ENCODE measurements at regions not wholly inside any gene's neighbourhood (a gene's known extent, or its start where the extent isn't known, plus 50 kb on each side); places are given as distances from the start of the nearest gene placed in this dataset.

DNA sequence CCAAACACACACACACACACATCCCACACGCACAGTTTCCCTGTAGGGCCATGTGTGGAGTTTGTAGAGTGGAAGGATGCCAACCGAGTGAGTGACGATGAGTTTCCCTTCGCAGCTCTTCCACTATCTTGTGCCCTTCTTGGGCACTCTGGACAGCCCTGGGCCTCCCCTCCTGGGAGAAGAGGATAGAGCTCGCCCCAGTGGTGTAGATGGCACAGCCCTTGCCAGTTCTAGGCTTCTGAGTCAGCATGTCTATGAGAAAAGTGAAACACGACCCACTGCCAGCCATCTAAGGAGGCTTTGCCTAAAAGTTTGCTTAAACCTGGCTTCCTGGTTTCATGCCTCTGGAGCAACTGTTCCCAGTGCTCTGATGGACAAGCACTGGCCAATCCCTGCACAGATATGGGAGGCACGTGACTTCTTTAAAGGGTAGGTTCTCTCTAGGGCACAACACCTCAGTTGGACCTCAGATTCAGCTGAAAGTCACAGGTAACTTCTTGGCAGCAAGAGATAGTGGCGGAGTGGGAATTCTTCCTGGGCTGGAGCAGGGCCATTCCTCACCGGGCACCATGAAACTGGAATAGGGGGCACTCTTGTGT lies 195.9 kb upstream of the GALNT2 start:
- no peak for TF ChIP-seq BACH1 (IDR thresholded peaks at IDR 0.05; ENCODE audit: low read length)
- TF ChIP-seq SP1 (IDR thresholded peaks at IDR 0.05; ENCODE audit: low read depth, low read length), result no peak
- no peak for TF ChIP-seq EZH2 (IDR thresholded peaks at IDR 0.05; ENCODE audit: low read depth, low read length, severe bottlenecking)
- TF ChIP-seq, protein P1, sequence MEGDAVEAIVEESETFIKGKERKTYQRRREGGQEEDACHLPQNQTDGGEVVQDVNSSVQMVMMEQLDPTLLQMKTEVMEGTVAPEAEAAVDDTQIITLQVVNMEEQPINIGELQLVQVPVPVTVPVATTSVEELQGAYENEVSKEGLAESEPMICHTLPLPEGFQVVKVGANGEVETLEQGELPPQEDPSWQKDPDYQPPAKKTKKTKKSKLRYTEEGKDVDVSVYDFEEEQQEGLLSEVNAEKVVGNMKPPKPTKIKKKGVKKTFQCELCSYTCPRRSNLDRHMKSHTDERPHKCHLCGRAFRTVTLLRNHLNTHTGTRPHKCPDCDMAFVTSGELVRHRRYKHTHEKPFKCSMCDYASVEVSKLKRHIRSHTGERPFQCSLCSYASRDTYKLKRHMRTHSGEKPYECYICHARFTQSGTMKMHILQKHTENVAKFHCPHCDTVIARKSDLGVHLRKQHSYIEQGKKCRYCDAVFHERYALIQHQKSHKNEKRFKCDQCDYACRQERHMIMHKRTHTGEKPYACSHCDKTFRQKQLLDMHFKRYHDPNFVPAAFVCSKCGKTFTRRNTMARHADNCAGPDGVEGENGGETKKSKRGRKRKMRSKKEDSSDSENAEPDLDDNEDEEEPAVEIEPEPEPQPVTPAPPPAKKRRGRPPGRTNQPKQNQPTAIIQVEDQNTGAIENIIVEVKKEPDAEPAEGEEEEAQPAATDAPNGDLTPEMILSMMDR (IDR thresholded peaks at IDR 0.05; ENCODE audit: control extremely low read depth in 1 of 3, insufficient read depth in 1 of 3, low read depth in 1 of 3, low read length in 3 of 3), result no peak
- TF ChIP-seq JUND (IDR thresholded peaks at IDR 0.05; ENCODE audit: low read length), result no peak
- no peak for TF ChIP-seq EP300 (IDR thresholded peaks at IDR 0.05; ENCODE audit: borderline replicate concordance in 1 of 2, low read depth in 2 of 2, low read length in 2 of 2)
- TF ChIP-seq, protein P2, sequence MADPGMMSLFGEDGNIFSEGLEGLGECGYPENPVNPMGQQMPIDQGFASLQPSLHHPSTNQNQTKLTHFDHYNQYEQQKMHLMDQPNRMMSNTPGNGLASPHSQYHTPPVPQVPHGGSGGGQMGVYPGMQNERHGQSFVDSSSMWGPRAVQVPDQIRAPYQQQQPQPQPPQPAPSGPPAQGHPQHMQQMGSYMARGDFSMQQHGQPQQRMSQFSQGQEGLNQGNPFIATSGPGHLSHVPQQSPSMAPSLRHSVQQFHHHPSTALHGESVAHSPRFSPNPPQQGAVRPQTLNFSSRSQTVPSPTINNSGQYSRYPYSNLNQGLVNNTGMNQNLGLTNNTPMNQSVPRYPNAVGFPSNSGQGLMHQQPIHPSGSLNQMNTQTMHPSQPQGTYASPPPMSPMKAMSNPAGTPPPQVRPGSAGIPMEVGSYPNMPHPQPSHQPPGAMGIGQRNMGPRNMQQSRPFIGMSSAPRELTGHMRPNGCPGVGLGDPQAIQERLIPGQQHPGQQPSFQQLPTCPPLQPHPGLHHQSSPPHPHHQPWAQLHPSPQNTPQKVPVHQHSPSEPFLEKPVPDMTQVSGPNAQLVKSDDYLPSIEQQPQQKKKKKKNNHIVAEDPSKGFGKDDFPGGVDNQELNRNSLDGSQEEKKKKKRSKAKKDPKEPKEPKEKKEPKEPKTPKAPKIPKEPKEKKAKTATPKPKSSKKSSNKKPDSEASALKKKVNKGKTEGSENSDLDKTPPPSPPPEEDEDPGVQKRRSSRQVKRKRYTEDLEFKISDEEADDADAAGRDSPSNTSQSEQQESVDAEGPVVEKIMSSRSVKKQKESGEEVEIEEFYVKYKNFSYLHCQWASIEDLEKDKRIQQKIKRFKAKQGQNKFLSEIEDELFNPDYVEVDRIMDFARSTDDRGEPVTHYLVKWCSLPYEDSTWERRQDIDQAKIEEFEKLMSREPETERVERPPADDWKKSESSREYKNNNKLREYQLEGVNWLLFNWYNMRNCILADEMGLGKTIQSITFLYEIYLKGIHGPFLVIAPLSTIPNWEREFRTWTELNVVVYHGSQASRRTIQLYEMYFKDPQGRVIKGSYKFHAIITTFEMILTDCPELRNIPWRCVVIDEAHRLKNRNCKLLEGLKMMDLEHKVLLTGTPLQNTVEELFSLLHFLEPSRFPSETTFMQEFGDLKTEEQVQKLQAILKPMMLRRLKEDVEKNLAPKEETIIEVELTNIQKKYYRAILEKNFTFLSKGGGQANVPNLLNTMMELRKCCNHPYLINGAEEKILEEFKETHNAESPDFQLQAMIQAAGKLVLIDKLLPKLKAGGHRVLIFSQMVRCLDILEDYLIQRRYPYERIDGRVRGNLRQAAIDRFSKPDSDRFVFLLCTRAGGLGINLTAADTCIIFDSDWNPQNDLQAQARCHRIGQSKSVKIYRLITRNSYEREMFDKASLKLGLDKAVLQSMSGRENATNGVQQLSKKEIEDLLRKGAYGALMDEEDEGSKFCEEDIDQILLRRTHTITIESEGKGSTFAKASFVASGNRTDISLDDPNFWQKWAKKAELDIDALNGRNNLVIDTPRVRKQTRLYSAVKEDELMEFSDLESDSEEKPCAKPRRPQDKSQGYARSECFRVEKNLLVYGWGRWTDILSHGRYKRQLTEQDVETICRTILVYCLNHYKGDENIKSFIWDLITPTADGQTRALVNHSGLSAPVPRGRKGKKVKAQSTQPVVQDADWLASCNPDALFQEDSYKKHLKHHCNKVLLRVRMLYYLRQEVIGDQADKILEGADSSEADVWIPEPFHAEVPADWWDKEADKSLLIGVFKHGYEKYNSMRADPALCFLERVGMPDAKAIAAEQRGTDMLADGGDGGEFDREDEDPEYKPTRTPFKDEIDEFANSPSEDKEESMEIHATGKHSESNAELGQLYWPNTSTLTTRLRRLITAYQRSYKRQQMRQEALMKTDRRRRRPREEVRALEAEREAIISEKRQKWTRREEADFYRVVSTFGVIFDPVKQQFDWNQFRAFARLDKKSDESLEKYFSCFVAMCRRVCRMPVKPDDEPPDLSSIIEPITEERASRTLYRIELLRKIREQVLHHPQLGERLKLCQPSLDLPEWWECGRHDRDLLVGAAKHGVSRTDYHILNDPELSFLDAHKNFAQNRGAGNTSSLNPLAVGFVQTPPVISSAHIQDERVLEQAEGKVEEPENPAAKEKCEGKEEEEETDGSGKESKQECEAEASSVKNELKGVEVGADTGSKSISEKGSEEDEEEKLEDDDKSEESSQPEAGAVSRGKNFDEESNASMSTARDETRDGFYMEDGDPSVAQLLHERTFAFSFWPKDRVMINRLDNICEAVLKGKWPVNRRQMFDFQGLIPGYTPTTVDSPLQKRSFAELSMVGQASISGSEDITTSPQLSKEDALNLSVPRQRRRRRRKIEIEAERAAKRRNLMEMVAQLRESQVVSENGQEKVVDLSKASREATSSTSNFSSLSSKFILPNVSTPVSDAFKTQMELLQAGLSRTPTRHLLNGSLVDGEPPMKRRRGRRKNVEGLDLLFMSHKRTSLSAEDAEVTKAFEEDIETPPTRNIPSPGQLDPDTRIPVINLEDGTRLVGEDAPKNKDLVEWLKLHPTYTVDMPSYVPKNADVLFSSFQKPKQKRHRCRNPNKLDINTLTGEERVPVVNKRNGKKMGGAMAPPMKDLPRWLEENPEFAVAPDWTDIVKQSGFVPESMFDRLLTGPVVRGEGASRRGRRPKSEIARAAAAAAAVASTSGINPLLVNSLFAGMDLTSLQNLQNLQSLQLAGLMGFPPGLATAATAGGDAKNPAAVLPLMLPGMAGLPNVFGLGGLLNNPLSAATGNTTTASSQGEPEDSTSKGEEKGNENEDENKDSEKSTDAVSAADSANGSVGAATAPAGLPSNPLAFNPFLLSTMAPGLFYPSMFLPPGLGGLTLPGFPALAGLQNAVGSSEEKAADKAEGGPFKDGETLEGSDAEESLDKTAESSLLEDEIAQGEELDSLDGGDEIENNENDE (IDR thresholded peaks at IDR 0.05; ENCODE audit: insufficient replicate concordance, low read length), result no peak
- TF ChIP-seq RAD21 (IDR thresholded peaks at IDR 0.05 in 1 of 2, conservative IDR thresholded peaks at IDR 0.05 in 1 of 2; ENCODE audit: low read depth in 2 of 2, low read length in 2 of 2), result no peak
- TF ChIP-seq GABPA (IDR thresholded peaks at IDR 0.05; ENCODE audit: borderline replicate concordance, insufficient read depth, low read length), result no peak
